DND-41 (cell line): ENCODE measurements at regions not wholly inside any gene's neighbourhood (a gene's known extent, or its start where the extent isn't known, plus 50 kb on each side); places are given as distances from the start of the nearest gene placed in this dataset.

ENCODE experiments used
- ATAC-seq: fragments of 200-7000 bp; cut with Tn5 transposase; 3 replicates; pipeline ENCODE4 v1.9.1; 2021; ENCODE audit warnings: low read depth; ENCODE audit not compliant: insufficient read depth
- DNase-seq: peaks from one replicate; pipeline ENCODE4 v3.0.0-alpha.2; 2020
- H2AFZ ChIP-seq: 2 replicates; pipeline ENCODE4 v1.6.0; 2012; ENCODE audit warnings: low read depth, low read length
- H3K27ac ChIP-seq: 2 replicates; pipeline ENCODE4 v1.5.1; 2012; ENCODE audit warnings: low read length, inconsistent platforms
- H3K27me3 ChIP-seq: fragments of 200-600 bp; sonication (generic); 2 replicates; pipeline ENCODE4 v1.6.0; 2012; ENCODE audit warnings: low read length, mild to moderate bottlenecking, inconsistent platforms; ENCODE audit not compliant: insufficient read depth, poor library complexity
- H3K36me3 ChIP-seq: 2 replicates; pipeline ENCODE4 v1.5.1; 2012; ENCODE audit warnings: low read length, inconsistent platforms; ENCODE audit not compliant: insufficient read depth
- H3K4me1 ChIP-seq: 2 replicates; pipeline ENCODE4 v1.5.1; 2012; ENCODE audit warnings: mild to moderate bottlenecking, low read length; ENCODE audit not compliant: insufficient read depth
- H3K4me2 ChIP-seq: 2 replicates; pipeline ENCODE4 v1.6.0; 2012; ENCODE audit warnings: mild to moderate bottlenecking, moderate library complexity, low read length, inconsistent platforms; ENCODE audit not compliant: insufficient read depth
- H3K4me3 ChIP-seq, 2 experiments: fragments of 200-600 bp in 1 of 2; shearing (Covaris generic) in 1 of 2; 2 replicates each; pipeline ENCODE4 v1.5.1; 2012 to 2016; ENCODE audit warnings: inconsistent platforms in 2 of 2, low read length in 2 of 2, mild to moderate bottlenecking in 2 of 2, low read depth in 1 of 2, moderate library complexity in 1 of 2
- H3K79me2 ChIP-seq: 2 replicates; pipeline ENCODE4 v1.6.0; 2012; ENCODE audit warnings: low read length, inconsistent platforms; ENCODE audit not compliant: insufficient read depth
- H3K9ac ChIP-seq: 2 replicates; pipeline ENCODE4 v1.6.0; 2012; ENCODE audit warnings: low read depth, mild to moderate bottlenecking, inconsistent platforms, low read length, moderate library complexity
- H3K9me3 ChIP-seq: 2 replicates; pipeline ENCODE4 v1.5.1; 2012; ENCODE audit warnings: low read length, moderate library complexity, mild to moderate bottlenecking, inconsistent platforms; ENCODE audit not compliant: insufficient read depth, severe bottlenecking
- H4K20me1 ChIP-seq: 2 replicates; pipeline ENCODE4 v1.6.0; 2012; ENCODE audit warnings: low read length; ENCODE audit not compliant: insufficient read depth
- CTCF ChIP-seq: IDR thresholded peaks from 2 replicates; pipeline ENCODE4 v1.5.1; 2012; ENCODE audit warnings: borderline replicate concordance, low read length, moderate library complexity, mild to moderate bottlenecking; ENCODE audit not compliant: poor library complexity, severe bottlenecking; ENCODE audit errors: extremely low read depth
- EZH2 ChIP-seq: IDR thresholded peaks from 3 replicates; pipeline ENCODE4 v1.6.1; 2012; ENCODE audit warnings: borderline replicate concordance, low read depth, mild to moderate bottlenecking, moderate library complexity, low read length, inconsistent platforms; ENCODE audit not compliant: severe bottlenecking

DNA sequence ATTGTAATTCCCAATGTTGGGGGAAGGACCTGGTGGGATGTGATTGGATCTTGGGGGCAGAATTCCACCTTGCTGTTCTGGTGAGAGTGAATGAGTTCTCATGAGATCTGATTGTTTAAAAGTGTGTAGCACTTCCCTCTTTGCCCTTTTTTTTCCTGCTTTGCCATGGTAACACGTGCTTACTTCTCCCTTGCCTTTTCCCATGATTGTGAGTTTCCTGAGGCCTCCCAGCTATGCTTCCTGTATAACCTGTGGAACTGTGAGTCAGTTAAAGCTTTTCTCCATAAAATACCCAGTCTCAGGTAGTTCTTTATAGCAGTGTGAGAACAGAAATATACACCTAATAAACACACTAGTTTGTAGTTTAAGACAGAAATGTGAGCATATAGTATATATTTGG lies 166.8 kb upstream of the MAGI2 start:
- H2AFZ ChIP-seq: no peak overlapping the region; the same call in 1 of the 2 replicates
- ATAC-seq (no peak), DNase-seq (no peak)
- H3K4me2 ChIP-seq: no peak overlapping the region
- TF ChIP-seq EZH2: no peak
- TF ChIP-seq CTCF: no peak
- H4K20me1 ChIP-seq: no peaks in the 10 kb centered on the region
- no peaks in the 10 kb centered on the region for H3K9me3 ChIP-seq
- H3K9ac ChIP-seq: no peak overlapping the region
- H3K4me1 ChIP-seq: no peaks in the 10 kb centered on the region
- H3K27ac ChIP-seq: no peak overlapping the region
- no peaks in the 10 kb centered on the region for H3K36me3 ChIP-seq
- H3K79me2 ChIP-seq: no peaks in the 10 kb centered on the region
- H3K27me3 ChIP-seq: no peaks in the 10 kb centered on the region
- no peak overlapping the region for H3K4me3 ChIP-seq

DNA sequence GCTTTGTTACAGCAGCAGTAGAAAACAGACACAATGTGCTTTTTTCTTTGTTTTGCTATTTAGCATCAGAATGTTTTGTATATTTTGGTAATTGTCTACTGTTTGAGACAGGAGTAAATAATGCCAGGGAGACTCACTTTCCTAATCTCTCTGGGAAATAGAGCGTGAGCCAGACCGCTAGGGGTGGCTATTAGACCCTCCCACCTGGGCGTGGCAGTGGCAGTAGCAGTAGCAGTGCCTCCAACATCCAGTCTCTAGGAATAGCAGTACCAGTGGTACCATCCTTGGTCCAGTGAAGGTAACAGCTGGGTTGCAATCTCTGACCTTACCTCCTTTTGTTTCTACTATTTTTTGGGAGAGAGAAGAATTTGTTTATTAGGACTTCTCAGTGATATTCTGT lies 165.7 kb upstream of the MAGI2 start:
- H3K9me3 ChIP-seq: no peaks in the 10 kb centered on the region
- no peaks in the 10 kb centered on the region for H3K4me1 ChIP-seq
- no peak overlapping the region for H3K4me3 ChIP-seq
- H4K20me1 ChIP-seq: no peaks in the 10 kb centered on the region
- no peak for TF ChIP-seq CTCF
- no peak for TF ChIP-seq EZH2
- no peaks in the 10 kb centered on the region for H3K27me3 ChIP-seq
- no peaks in the 10 kb centered on the region for H3K36me3 ChIP-seq
- DNase-seq: no peak
- H3K27ac ChIP-seq: no peak overlapping the region
- ATAC-seq: no peak
- H3K79me2 ChIP-seq: no peaks in the 10 kb centered on the region
- H3K9ac ChIP-seq: no peak overlapping the region
- no peak overlapping the region for H3K4me2 ChIP-seq
- no peak overlapping the region for H2AFZ ChIP-seq

GRCh38 chr7:79615871-79616640 lies 162.6 kb upstream of the MAGI2 start:
- Histone ChIP-seq H2AFZ (no peak overlapping the region), H3K4me1 (no peaks in the 10 kb centered on the region), H3K9ac (no peak overlapping the region), H4K20me1 (no peaks in the 10 kb centered on the region), H3K4me2 (no peak overlapping the region), H3K36me3 (no peaks in the 10 kb centered on the region), H3K4me3 (no peak overlapping the region), H3K79me2 (no peaks in the 10 kb centered on the region), H3K27ac (no peak overlapping the region), H3K27me3 (no peaks in the 10 kb centered on the region), H3K9me3 (no peaks in the 10 kb centered on the region)
- DNase-seq (no peak), ATAC-seq (no peak)
- no peak for TF ChIP-seq EZH2
- TF ChIP-seq CTCF: no peak
